Glutamatergic neuron (in vitro differentiated cells): ENCODE measurements at regions not wholly inside any gene's neighbourhood (a gene's known extent, or its start where the extent isn't known, plus 50 kb on each side); places are given as distances from the start of the nearest gene placed in this dataset.

Source experiments
- DNase-seq: peaks from one replicate; pipeline ENCODE4 v3.0.0; 2022
- H3K27ac Mint-ChIP-seq: one replicate; pipeline ENCODE4 v1.8.0; 2020; ENCODE audit warnings: mild to moderate bottlenecking, mixed read lengths, inconsistent platforms; ENCODE audit not compliant: unreplicated experiment
- H3K27me3 Mint-ChIP-seq: one replicate; pipeline ENCODE4 v1.8.0; 2020; ENCODE audit warnings: mild to moderate bottlenecking, moderate library complexity, mixed read lengths, inconsistent platforms; ENCODE audit not compliant: unreplicated experiment
- H3K36me3 Mint-ChIP-seq: one replicate; pipeline ENCODE4 v1.8.0; 2020; ENCODE audit warnings: mild to moderate bottlenecking, mixed read lengths, inconsistent platforms; ENCODE audit not compliant: unreplicated experiment
- H3K4me1 Mint-ChIP-seq: one replicate; pipeline ENCODE4 v1.8.0; 2020; ENCODE audit warnings: mild to moderate bottlenecking, low read depth, mixed read lengths, inconsistent platforms; ENCODE audit not compliant: unreplicated experiment
- H3K4me3 Mint-ChIP-seq: one replicate; pipeline ENCODE4 v1.8.0; 2020; ENCODE audit warnings: mild to moderate bottlenecking, mixed read lengths, inconsistent platforms; ENCODE audit not compliant: unreplicated experiment
- H3K9me3 Mint-ChIP-seq: one replicate; pipeline ENCODE4 v1.8.0; 2020; ENCODE audit warnings: mild to moderate bottlenecking, moderate library complexity, mixed read lengths, inconsistent platforms; ENCODE audit not compliant: unreplicated experiment
- TF ChIP-seq, protein P1 (sequence below): fragments of 200-600 bp; sonication (generic); IDR thresholded peaks from one replicate; pipeline ENCODE4 v1.5.0; 2021; ENCODE audit not compliant: partially characterized antibody, unreplicated experiment

DNA sequence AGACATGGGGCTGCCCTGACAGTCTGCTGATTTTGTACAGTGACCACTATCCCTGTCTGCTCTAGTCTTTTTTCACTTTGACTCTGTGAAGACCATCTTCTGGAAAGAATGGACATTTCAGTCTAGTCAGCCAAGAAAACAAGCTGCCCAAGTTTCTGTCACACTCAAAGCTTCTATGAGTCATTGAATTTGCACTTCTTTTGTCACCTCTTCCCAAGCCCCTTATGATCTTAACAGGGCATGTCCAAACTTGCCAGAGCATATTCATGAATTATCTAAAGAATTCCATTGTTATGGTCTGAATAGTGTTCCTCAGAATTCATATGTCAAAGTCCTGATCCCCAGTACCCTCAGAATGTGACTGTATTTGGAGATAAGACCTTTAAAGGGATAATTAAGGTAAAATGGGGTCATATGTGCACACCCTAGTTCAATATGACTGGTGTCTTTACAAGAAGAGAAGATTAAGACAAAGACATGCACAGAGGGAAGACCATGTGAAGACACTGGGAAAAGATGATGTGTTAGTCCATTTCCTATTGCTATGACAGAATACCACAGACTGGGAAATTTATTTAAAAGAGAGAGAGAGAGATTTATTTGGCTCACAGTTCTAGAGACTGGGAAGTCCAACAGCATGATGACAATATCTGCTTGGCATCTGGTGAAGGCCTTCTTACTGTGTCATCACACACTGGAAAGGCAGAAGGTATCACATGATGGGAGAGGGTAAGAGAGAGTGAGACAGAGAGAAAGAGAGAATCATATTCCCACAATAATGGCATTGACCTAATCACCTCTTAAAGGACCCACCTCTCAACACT lies 242.6 kb downstream of the BTG1 start:
- no peaks in the 10 kb centered on the region for H3K36me3 Mint-ChIP-seq
- no peak for DNase-seq
- no peaks in the 10 kb centered on the region for H3K27me3 Mint-ChIP-seq
- H3K4me1 Mint-ChIP-seq, result no peaks in the 10 kb centered on the region
- TF ChIP-seq, protein P1, sequence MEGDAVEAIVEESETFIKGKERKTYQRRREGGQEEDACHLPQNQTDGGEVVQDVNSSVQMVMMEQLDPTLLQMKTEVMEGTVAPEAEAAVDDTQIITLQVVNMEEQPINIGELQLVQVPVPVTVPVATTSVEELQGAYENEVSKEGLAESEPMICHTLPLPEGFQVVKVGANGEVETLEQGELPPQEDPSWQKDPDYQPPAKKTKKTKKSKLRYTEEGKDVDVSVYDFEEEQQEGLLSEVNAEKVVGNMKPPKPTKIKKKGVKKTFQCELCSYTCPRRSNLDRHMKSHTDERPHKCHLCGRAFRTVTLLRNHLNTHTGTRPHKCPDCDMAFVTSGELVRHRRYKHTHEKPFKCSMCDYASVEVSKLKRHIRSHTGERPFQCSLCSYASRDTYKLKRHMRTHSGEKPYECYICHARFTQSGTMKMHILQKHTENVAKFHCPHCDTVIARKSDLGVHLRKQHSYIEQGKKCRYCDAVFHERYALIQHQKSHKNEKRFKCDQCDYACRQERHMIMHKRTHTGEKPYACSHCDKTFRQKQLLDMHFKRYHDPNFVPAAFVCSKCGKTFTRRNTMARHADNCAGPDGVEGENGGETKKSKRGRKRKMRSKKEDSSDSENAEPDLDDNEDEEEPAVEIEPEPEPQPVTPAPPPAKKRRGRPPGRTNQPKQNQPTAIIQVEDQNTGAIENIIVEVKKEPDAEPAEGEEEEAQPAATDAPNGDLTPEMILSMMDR, result no peak
- no peak overlapping the region for H3K27ac Mint-ChIP-seq
- peaks cover 1% of the 10 kb centered on the region for H3K9me3 Mint-ChIP-seq
- H3K4me3 Mint-ChIP-seq, result no peak overlapping the region

GRCh38 chr12:91901381-91902074 lies 244.1 kb downstream of the BTG1 start:
- TF ChIP-seq, protein P1, result no peak
- Mint-ChIP-seq H3K36me3 (no peaks in the 10 kb centered on the region), H3K4me3 (no peak overlapping the region), H3K27me3 (no peaks in the 10 kb centered on the region), H3K27ac (no peak overlapping the region), H3K9me3 (peaks cover 1% of the 10 kb centered on the region), H3K4me1 (no peaks in the 10 kb centered on the region)
- no peak for DNase-seq

- peaks cover 1% of the 10 kb centered on the region for H3K9me3 Mint-ChIP-seq
- H3K4me3 Mint-ChIP-seq, result no peak overlapping the region
- peaks cover 3% of the 10 kb centered on the region for H3K4me1 Mint-ChIP-seq
- TF ChIP-seq, protein P1, result no peak
- no peak overlapping the region for H3K27ac Mint-ChIP-seq
- no peaks in the 10 kb centered on the region for H3K36me3 Mint-ChIP-seq
- DNase-seq, result no peak
- H3K27me3 Mint-ChIP-seq, result no peaks in the 10 kb centered on the region
These were observed 244.7 kb downstream of the BTG1 start for GRCh38 chr12:91900971-91901370.

- H3K27me3 Mint-ChIP-seq, result no peaks in the 10 kb centered on the region
- peaks cover 3% of the 10 kb centered on the region for H3K4me1 Mint-ChIP-seq
- no peaks in the 10 kb centered on the region for H3K36me3 Mint-ChIP-seq
- H3K9me3 Mint-ChIP-seq, result peaks cover 1% of the 10 kb centered on the region
- no peak for DNase-seq
- H3K4me3 Mint-ChIP-seq, result no peak overlapping the region
- TF ChIP-seq, protein P1, result no peak
- H3K27ac Mint-ChIP-seq, result no peak overlapping the region
These were observed 246.6 kb downstream of the BTG1 start for GRCh38 chr12:91899056-91899455.

GRCh38 chr12:91897025-91897515 lies 248.6 kb downstream of the BTG1 start:
- H3K9me3 Mint-ChIP-seq, result peaks cover 2% of the 10 kb centered on the region
- no peak for DNase-seq
- H3K4me3 Mint-ChIP-seq, result no peak overlapping the region
- TF ChIP-seq, protein P1, result no peak
- peaks cover 12% of the 10 kb centered on the region for H3K4me1 Mint-ChIP-seq
- H3K36me3 Mint-ChIP-seq, result no peaks in the 10 kb centered on the region
- peaks cover 2% of the 10 kb centered on the region for H3K27me3 Mint-ChIP-seq
- H3K27ac Mint-ChIP-seq, result no peak overlapping the region
